SU-DHL-6 (cell line): ENCODE measurements at regions not wholly inside any gene's neighbourhood (a gene's known extent, or its start where the extent isn't known, plus 50 kb on each side); places are given as distances from the start of the nearest gene placed in this dataset.
"Not testable (repeated sequence)": the region's sequence is repeated elsewhere in the genome, so short reads cannot be mapped to it uniquely, and the experiment has no call there.

ENCODE experiments used
- H2AFZ ChIP-seq: fragments of 200-600 bp; sonication (generic); 2 replicates; pipeline ENCODE4 v1.6.1; 2014; ENCODE audit warnings: low read depth, mild to moderate bottlenecking, moderate library complexity, mixed read lengths, antibody characterized with exemption, low read length; ENCODE audit not compliant: severe bottlenecking
- H3F3A ChIP-seq: fragments of 200-600 bp; shearing (Covaris generic); 2 replicates; pipeline ENCODE4 v1.6.0; 2016; ENCODE audit warnings: antibody characterized with exemption, mild to moderate bottlenecking; ENCODE audit not compliant: insufficient read depth
- H3K27ac ChIP-seq: fragments of 200-600 bp; sonication (generic); 2 replicates; pipeline ENCODE4 v1.5.1; 2016; ENCODE audit warnings: low read depth, mild to moderate bottlenecking, low read length, moderate library complexity, mixed read lengths
- H3K27me3 ChIP-seq: fragments of 200-600 bp; sonication (generic), shearing (Covaris generic); 2 replicates; pipeline ENCODE4 v1.6.0; 2014; ENCODE audit warnings: mild to moderate bottlenecking, low read length
- H3K36me3 ChIP-seq: fragments of 200-600 bp; sonication (generic); 2 replicates; pipeline ENCODE4 v1.6.1; 2014; ENCODE audit warnings: mild to moderate bottlenecking, low read length, mixed read lengths
- H3K4me2 ChIP-seq: fragments of 300-600, 200-600 bp; shearing (Covaris generic), sonication (generic); 2 replicates; pipeline ENCODE4 v1.6.0; 2014; ENCODE audit warnings: low read length, low read depth, mild to moderate bottlenecking; ENCODE audit not compliant: poor library complexity, severe bottlenecking
- H3K4me3 ChIP-seq: fragments of 200-600 bp; sonication (generic); 2 replicates; pipeline ENCODE4 v1.5.1; 2014; ENCODE audit warnings: antibody characterized with exemption, low read length, mild to moderate bottlenecking, mixed read lengths; ENCODE audit not compliant: insufficient read depth, poor library complexity, severe bottlenecking
- H3K79me2 ChIP-seq: fragments of 200-600 bp; sonication (generic); 2 replicates; pipeline ENCODE4 v1.6.1; 2014; ENCODE audit warnings: mild to moderate bottlenecking, low read length, moderate library complexity; ENCODE audit not compliant: insufficient read depth
- H3K9ac ChIP-seq: fragments of 200-600 bp; sonication (generic); 2 replicates; pipeline ENCODE4 v1.7.0; 2014; ENCODE audit warnings: mild to moderate bottlenecking, low read length
- H3K9me2 ChIP-seq: fragments of 200-600 bp; sonication (generic); replicated peaks from 2 replicates; pipeline ENCODE4 v1.6.1; 2014; ENCODE audit warnings: low read length; ENCODE audit not compliant: insufficient read depth
- H3K9me3 ChIP-seq: fragments of 200-600 bp; sonication (generic); 2 replicates; pipeline ENCODE4 v1.6.1; 2014; ENCODE audit warnings: low read length, mixed read lengths; ENCODE audit not compliant: insufficient read depth
- H4K20me1 ChIP-seq: fragments of 200-600 bp; sonication (generic); 2 replicates; pipeline ENCODE4 v1.6.1; 2014; ENCODE audit warnings: low read depth, mild to moderate bottlenecking, antibody characterized with exemption, low read length, moderate library complexity, mixed read lengths
- EZH2phosphoT487 ChIP-seq: fragments of 200-600 bp; sonication (generic), shearing (Covaris generic); conservative IDR thresholded peaks from 2 replicates; pipeline ENCODE4 v1.6.1; 2018; ENCODE audit warnings: mild to moderate bottlenecking, antibody characterized with exemption, low read length, moderate library complexity, mixed read lengths
- TF ChIP-seq, protein P1 (sequence below): fragments of 200-600 bp; sonication (generic); IDR thresholded peaks from one replicate; pipeline ENCODE4 v1.5.1; 2017; ENCODE audit warnings: antibody characterized with exemption, mild to moderate bottlenecking, low read length, moderate library complexity; ENCODE audit not compliant: insufficient read depth, poor library complexity, severe bottlenecking

DNA sequence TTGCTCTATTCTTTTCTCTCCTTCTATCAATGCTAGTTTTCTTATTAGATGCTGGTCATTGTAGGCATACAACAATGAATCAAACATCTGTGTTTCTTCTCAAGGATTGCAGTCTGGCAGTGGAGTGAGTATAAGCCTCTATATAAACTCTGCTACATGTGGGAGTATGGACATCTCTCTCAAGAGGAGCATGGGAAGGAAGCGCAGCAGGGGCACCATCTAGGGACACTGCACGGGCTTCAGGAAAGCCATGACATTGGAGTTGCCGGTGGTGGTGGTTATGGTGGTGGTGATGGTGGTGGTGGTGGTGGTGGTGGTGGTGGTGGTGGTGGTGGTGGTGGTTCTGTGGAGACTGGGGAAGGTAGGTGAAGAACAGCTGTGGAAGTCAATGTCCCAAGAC lies 462.6 kb downstream of the RNF144A start:
- Histone ChIP-seq H4K20me1 (no peaks in the 10 kb centered on the region), H3K9me3 (no peaks in the 10 kb centered on the region), H3K36me3 (no peaks in the 10 kb centered on the region), H3K4me2 (no peak overlapping the region), H3K27me3 (no peaks in the 10 kb centered on the region), H3K27ac (no peak overlapping the region), H2AFZ (no peak overlapping the region), H3K9ac (no peak overlapping the region), H3K4me3 (no peak overlapping the region), H3F3A (no peaks in the 10 kb centered on the region), H3K9me2 (no peaks in the 10 kb centered on the region), H3K79me2 (no peaks in the 10 kb centered on the region)
- no peak for TF ChIP-seq EZH2phosphoT487
- TF ChIP-seq, protein P1, sequence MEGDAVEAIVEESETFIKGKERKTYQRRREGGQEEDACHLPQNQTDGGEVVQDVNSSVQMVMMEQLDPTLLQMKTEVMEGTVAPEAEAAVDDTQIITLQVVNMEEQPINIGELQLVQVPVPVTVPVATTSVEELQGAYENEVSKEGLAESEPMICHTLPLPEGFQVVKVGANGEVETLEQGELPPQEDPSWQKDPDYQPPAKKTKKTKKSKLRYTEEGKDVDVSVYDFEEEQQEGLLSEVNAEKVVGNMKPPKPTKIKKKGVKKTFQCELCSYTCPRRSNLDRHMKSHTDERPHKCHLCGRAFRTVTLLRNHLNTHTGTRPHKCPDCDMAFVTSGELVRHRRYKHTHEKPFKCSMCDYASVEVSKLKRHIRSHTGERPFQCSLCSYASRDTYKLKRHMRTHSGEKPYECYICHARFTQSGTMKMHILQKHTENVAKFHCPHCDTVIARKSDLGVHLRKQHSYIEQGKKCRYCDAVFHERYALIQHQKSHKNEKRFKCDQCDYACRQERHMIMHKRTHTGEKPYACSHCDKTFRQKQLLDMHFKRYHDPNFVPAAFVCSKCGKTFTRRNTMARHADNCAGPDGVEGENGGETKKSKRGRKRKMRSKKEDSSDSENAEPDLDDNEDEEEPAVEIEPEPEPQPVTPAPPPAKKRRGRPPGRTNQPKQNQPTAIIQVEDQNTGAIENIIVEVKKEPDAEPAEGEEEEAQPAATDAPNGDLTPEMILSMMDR = peak; percentile 29

DNA sequence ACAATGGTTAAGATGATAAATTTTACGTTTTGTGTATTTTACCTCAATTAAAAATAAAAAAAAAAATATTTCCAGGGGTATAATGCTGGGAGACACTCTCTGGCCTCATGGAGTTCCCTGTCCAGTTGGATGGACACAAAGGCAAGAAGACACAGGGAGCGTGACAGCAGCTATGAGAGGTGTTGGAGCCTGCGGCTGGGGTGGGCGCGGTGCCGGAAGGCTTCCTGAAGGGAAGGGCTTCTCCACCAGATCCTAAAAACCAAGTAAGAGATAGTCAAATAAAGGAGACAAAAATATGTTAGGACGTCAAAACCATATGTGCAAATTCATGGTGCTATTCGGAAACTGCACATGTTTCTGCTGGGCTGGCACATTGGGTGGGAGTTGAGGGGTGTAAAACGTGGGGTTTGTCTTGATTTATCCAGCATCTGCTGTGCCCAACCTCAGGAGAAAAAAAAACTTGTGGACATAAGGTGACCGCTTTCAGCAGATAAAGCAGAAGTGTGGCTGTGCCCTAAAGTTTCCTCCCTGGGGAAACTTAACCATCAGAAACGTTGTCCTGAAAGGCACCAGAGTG lies 467.6 kb downstream of the RNF144A start:
- Histone ChIP-seq H3K9ac (no peak overlapping the region), H3K9me2 (no peaks in the 10 kb centered on the region), H3K9me3 (no peaks in the 10 kb centered on the region), H3K36me3 (no peaks in the 10 kb centered on the region), H3K4me3 (no peak overlapping the region), H3K27me3 (no peaks in the 10 kb centered on the region), H3K27ac (no peak overlapping the region), H2AFZ (no peak overlapping the region), H3K79me2 (no peaks in the 10 kb centered on the region), H4K20me1 (no peaks in the 10 kb centered on the region), H3K4me2 (no peak overlapping the region), H3F3A (no peaks in the 10 kb centered on the region)
- TF ChIP-seq, protein P1 = no peak
- no peak for TF ChIP-seq EZH2phosphoT487

DNA sequence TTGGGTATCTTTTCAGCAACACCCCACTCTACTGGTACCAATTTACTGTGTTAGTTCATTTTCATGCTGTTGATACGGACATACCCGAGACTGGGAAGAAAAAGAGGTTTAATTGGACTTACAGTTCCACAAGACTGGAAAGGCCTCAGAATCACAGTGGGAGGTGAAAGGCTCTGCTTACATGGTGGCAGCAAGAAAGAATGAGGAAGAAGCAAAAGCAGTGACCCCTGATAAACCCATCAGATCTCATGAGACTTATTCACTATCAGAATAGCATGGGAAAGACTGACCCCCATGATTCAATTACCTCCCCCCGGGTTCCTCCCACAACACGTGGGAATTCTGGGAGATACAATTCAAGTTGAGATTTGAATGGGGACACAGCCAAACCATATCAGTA lies 473.1 kb downstream of the RNF144A start:
- H3K4me2 ChIP-seq, H3K27ac ChIP-seq, H3K4me3 ChIP-seq, H3K9ac ChIP-seq, H3K27me3 ChIP-seq, H4K20me1 ChIP-seq, H3F3A ChIP-seq, H3K9me2 ChIP-seq, H3K9me3 ChIP-seq, H2AFZ ChIP-seq, H3K79me2 ChIP-seq, H3K36me3 ChIP-seq: not testable (repeated sequence)

- no peaks in the 10 kb centered on the region for H3K9me2 ChIP-seq
- no peaks in the 10 kb centered on the region for H3K27me3 ChIP-seq
- H3K4me3 ChIP-seq = no peak overlapping the region
- no peaks in the 10 kb centered on the region for H4K20me1 ChIP-seq
- H3K9me3 ChIP-seq = no peaks in the 10 kb centered on the region
- no peak overlapping the region for H3K4me2 ChIP-seq
- TF ChIP-seq, protein P1 = no peak
- TF ChIP-seq EZH2phosphoT487 = no peak
- H3K79me2 ChIP-seq = no peaks in the 10 kb centered on the region
- H3K27ac ChIP-seq = no peak overlapping the region
- no peaks in the 10 kb centered on the region for H3F3A ChIP-seq
- no peaks in the 10 kb centered on the region for H3K36me3 ChIP-seq
- no peak overlapping the region for H2AFZ ChIP-seq
- H3K9ac ChIP-seq = no peak overlapping the region
Measured at GRCh38 chr2:7392076-7392787, 475.0 kb downstream of the RNF144A start.
